ENCODE measurements at regions not wholly inside any gene's neighbourhood (a gene's known extent, or its start where the extent isn't known, plus 50 kb on each side); places are given as distances from the start of the nearest gene placed in this dataset.

- H3K36me3 ChIP-seq (replicated peaks), result no peaks in the 10 kb centered on the region
- in situ Hi-C loops (cut with HindIII; ENCODE audit: low pct_ligation_motif_present, low sequenced_read_pairs), result no loop called here
- no peaks in the 10 kb centered on the region for H3K27me3 ChIP-seq (replicated peaks)
- no peak overlapping the region for H3K4me3 ChIP-seq (ENCODE audit: low read depth, low read length)
- H3K27ac ChIP-seq, result no peak overlapping the region
- TF ChIP-seq, protein P1, sequence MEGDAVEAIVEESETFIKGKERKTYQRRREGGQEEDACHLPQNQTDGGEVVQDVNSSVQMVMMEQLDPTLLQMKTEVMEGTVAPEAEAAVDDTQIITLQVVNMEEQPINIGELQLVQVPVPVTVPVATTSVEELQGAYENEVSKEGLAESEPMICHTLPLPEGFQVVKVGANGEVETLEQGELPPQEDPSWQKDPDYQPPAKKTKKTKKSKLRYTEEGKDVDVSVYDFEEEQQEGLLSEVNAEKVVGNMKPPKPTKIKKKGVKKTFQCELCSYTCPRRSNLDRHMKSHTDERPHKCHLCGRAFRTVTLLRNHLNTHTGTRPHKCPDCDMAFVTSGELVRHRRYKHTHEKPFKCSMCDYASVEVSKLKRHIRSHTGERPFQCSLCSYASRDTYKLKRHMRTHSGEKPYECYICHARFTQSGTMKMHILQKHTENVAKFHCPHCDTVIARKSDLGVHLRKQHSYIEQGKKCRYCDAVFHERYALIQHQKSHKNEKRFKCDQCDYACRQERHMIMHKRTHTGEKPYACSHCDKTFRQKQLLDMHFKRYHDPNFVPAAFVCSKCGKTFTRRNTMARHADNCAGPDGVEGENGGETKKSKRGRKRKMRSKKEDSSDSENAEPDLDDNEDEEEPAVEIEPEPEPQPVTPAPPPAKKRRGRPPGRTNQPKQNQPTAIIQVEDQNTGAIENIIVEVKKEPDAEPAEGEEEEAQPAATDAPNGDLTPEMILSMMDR (IDR thresholded peaks at IDR 0.05; ENCODE audit: low read depth, low read length, missing control alignments), result no peak
- DNase-seq, result no peak
Observed at GRCh38 chr5:14954216-14954615, 82.6 kb upstream of the ANKH start.

GRCh38 chr5:14953075-14953607 lies 81.6 kb upstream of the ANKH start:
- H3K27me3 ChIP-seq (replicated peaks), result no peaks in the 10 kb centered on the region
- in situ Hi-C loops (cut with HindIII; ENCODE audit: low pct_ligation_motif_present, low sequenced_read_pairs), result no loop called here
- no peak for DNase-seq
- no peaks in the 10 kb centered on the region for H3K36me3 ChIP-seq (replicated peaks)
- no peak overlapping the region for H3K27ac ChIP-seq
- TF ChIP-seq, protein P1 (IDR thresholded peaks at IDR 0.05; ENCODE audit: low read depth, low read length, missing control alignments), result no peak
- no peak overlapping the region for H3K4me3 ChIP-seq (ENCODE audit: low read depth, low read length)

- in situ Hi-C loops (cut with HindIII; ENCODE audit: low pct_ligation_motif_present, low sequenced_read_pairs), result no loop called here
Observed at GRCh38 chr5:14948383-14948782, 76.8 kb upstream of the ANKH start.

GRCh38 chr5:14946815-14947620 lies 75.4 kb upstream of the ANKH start:
- TF ChIP-seq, protein P1 (IDR thresholded peaks at IDR 0.05; ENCODE audit: low read depth, low read length, missing control alignments), result peak; percentile 56
- DNase-seq, result no peak
- Histone ChIP-seq H3K27me3 (replicated peaks) (no peaks in the 10 kb centered on the region), H3K36me3 (replicated peaks) (no peaks in the 10 kb centered on the region), H3K27ac (no peak overlapping the region), H3K4me3 (ENCODE audit: low read depth, low read length) (no peak overlapping the region)
- in situ Hi-C loops (cut with HindIII; ENCODE audit: low pct_ligation_motif_present, low sequenced_read_pairs), result no loop called here

More at GRCh38 chr5:14948383-14948782, 76.8 kb upstream of the ANKH start:
- H3K27ac ChIP-seq, result no peak overlapping the region
- no peak overlapping the region for H3K4me3 ChIP-seq (ENCODE audit: low read depth, low read length)
- TF ChIP-seq, protein P1 (IDR thresholded peaks at IDR 0.05; ENCODE audit: low read depth, low read length, missing control alignments), result no peak
- no peak for DNase-seq
- no peaks in the 10 kb centered on the region for H3K36me3 ChIP-seq (replicated peaks)
- H3K27me3 ChIP-seq (replicated peaks), result no peaks in the 10 kb centered on the region

- H3K27ac ChIP-seq, result no peak overlapping the region
- DNase-seq, result no peak
- TF ChIP-seq, protein P1 (IDR thresholded peaks at IDR 0.05; ENCODE audit: low read depth, low read length, missing control alignments), result no peak
- no peaks in the 10 kb centered on the region for H3K27me3 ChIP-seq (replicated peaks)
- H3K4me3 ChIP-seq (ENCODE audit: low read depth, low read length), result no peak overlapping the region
- in situ Hi-C loops (cut with HindIII; ENCODE audit: low pct_ligation_motif_present, low sequenced_read_pairs), result no loop called here
- no peaks in the 10 kb centered on the region for H3K36me3 ChIP-seq (replicated peaks)
Observed at GRCh38 chr5:14945450-14945849, 73.9 kb upstream of the ANKH start.

Measured in brain microvascular endothelial cell (primary cell).